ENCODE measurements at regions not wholly inside any gene's neighbourhood (a gene's known extent, or its start where the extent isn't known, plus 50 kb on each side); places are given as distances from the start of the nearest gene placed in this dataset.

DNA sequence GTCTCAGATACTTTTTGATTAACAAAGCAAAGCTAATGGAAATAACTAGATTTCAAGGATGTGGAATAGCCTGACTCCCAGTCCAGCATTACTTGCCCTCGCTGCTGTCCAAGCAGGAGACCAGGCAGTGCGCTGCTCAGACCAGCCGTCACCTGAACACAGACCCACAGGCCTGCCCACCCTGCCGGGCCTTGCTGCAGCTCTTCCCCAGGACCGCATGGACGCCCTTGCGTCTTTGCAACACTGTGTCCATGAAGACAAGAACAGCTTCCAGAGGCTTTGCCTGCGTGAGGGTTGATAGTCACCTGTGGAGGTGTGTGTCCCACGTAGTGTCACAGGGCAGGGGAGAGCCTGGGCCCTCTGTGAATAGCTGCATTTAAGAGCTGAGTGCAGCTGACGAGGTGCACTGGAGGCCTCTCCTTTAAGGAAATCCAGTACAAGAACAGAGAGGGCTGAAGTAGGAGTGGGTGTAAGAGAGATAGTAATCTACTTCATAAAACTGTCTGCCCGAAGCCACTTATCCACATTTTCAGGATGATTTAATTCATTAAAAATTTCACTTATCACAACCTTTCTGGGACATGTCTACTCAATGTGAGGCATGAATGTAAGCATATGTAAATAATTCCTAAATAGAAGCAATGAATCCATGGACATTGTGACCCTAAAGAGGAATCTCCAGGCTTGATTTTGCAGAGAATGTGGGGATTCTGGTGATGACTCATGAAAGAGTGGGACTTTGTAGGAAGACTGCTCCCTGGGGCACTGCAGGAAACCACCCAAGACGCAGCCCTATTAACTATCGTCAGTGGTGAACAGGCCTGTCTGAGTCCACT, 176.2 kb upstream of the RAB4A start:
- TF ChIP-seq, protein P1, sequence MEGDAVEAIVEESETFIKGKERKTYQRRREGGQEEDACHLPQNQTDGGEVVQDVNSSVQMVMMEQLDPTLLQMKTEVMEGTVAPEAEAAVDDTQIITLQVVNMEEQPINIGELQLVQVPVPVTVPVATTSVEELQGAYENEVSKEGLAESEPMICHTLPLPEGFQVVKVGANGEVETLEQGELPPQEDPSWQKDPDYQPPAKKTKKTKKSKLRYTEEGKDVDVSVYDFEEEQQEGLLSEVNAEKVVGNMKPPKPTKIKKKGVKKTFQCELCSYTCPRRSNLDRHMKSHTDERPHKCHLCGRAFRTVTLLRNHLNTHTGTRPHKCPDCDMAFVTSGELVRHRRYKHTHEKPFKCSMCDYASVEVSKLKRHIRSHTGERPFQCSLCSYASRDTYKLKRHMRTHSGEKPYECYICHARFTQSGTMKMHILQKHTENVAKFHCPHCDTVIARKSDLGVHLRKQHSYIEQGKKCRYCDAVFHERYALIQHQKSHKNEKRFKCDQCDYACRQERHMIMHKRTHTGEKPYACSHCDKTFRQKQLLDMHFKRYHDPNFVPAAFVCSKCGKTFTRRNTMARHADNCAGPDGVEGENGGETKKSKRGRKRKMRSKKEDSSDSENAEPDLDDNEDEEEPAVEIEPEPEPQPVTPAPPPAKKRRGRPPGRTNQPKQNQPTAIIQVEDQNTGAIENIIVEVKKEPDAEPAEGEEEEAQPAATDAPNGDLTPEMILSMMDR (IDR thresholded peaks at IDR 0.05) = no peak
- TF ChIP-seq SIN3A (IDR thresholded peaks at IDR 0.05; ENCODE audit: borderline replicate concordance, insufficient read depth, low read depth, low read length) = no peak
- TF ChIP-seq, protein P2, sequence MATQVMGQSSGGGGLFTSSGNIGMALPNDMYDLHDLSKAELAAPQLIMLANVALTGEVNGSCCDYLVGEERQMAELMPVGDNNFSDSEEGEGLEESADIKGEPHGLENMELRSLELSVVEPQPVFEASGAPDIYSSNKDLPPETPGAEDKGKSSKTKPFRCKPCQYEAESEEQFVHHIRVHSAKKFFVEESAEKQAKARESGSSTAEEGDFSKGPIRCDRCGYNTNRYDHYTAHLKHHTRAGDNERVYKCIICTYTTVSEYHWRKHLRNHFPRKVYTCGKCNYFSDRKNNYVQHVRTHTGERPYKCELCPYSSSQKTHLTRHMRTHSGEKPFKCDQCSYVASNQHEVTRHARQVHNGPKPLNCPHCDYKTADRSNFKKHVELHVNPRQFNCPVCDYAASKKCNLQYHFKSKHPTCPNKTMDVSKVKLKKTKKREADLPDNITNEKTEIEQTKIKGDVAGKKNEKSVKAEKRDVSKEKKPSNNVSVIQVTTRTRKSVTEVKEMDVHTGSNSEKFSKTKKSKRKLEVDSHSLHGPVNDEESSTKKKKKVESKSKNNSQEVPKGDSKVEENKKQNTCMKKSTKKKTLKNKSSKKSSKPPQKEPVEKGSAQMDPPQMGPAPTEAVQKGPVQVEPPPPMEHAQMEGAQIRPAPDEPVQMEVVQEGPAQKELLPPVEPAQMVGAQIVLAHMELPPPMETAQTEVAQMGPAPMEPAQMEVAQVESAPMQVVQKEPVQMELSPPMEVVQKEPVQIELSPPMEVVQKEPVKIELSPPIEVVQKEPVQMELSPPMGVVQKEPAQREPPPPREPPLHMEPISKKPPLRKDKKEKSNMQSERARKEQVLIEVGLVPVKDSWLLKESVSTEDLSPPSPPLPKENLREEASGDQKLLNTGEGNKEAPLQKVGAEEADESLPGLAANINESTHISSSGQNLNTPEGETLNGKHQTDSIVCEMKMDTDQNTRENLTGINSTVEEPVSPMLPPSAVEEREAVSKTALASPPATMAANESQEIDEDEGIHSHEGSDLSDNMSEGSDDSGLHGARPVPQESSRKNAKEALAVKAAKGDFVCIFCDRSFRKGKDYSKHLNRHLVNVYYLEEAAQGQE (IDR thresholded peaks at IDR 0.05; ENCODE audit: insufficient read depth in 1 of 2, low read depth in 2 of 2, low read length in 1 of 2) = no peak
- TF ChIP-seq POLR2AphosphoS5 (IDR thresholded peaks at IDR 0.05; ENCODE audit: low read depth, low read length) = no peak
- no peak for TF ChIP-seq TCF7L2 (IDR thresholded peaks at IDR 0.05; ENCODE audit: low read depth, low read length)

Data from Panc1 (cell line).